AG09319 (cell line): ENCODE measurements at regions not wholly inside any gene's neighbourhood (a gene's known extent, or its start where the extent isn't known, plus 50 kb on each side); places are given as distances from the start of the nearest gene placed in this dataset.

Source experiments
- DNase-seq: peaks from one replicate; pipeline ENCODE4 v3.0.0-alpha.2; 2010; ENCODE audit warnings: low read depth; ENCODE audit errors: extremely low read depth
- CTCF ChIP-seq: IDR thresholded peaks from 2 replicates; pipeline ENCODE4 v1.5.1; 2011; ENCODE audit warnings: low read depth, mild to moderate bottlenecking, inconsistent platforms, low read length, moderate library complexity

GRCh38 chr2:19442731-19443130 is 84.3 kb upstream of the OSR1 start:
- no peak for DNase-seq
- TF ChIP-seq CTCF = no peak

GRCh38 chr2:19439081-19439480 is 80.7 kb upstream of the OSR1 start:
- TF ChIP-seq CTCF = no peak

GRCh38 chr2:19435815-19436214 is 77.4 kb upstream of the OSR1 start:
- DNase-seq = no peak
- no peak for TF ChIP-seq CTCF

More at GRCh38 chr2:19439081-19439480, 80.7 kb upstream of the OSR1 start:
- no peak for DNase-seq

- no peak for DNase-seq
- no peak for TF ChIP-seq CTCF
Observed at GRCh38 chr2:19434413-19434812, 76.0 kb upstream of the OSR1 start.

- DNase-seq = no peak
- TF ChIP-seq CTCF = no peak
Observed at GRCh38 chr2:19426941-19427340, 68.5 kb upstream of the OSR1 start.

- no peak for TF ChIP-seq CTCF
- no peak for DNase-seq
Observed at GRCh38 chr2:19426144-19426543, 67.7 kb upstream of the OSR1 start.

GRCh38 chr2:19425419-19425818 is 67.0 kb upstream of the OSR1 start:
- DNase-seq = no peak
- no peak for TF ChIP-seq CTCF
